CD4-positive, alpha-beta T cell treated with Interleukin-17A for 1 hour (primary cell): ENCODE measurements at regions not wholly inside any gene's neighbourhood (a gene's known extent, or its start where the extent isn't known, plus 50 kb on each side); places are given as distances from the start of the nearest gene placed in this dataset.
"Not testable (repeated sequence)": the region's sequence is repeated elsewhere in the genome, so short reads cannot be mapped to it uniquely, and the experiment has no call there.

Experiments used
- DNase-seq: peaks from one replicate; pipeline ENCODE4 v3.0.0-alpha.2; 2020

- no peak for DNase-seq
Measured at GRCh38 chr14:29982171-29982570, 54.5 kb upstream of the PRKD1 start.

GRCh38 chr14:29982993-29983392 is 55.3 kb upstream of the PRKD1 start:
- DNase-seq = no peak

GRCh38 chr14:29990344-29990857 is 62.8 kb upstream of the PRKD1 start:
- DNase-seq = not testable (repeated sequence)

- no peak for DNase-seq
Measured at GRCh38 chr14:29990993-29991392, 63.3 kb upstream of the PRKD1 start.

GRCh38 chr14:29993143-29993542 is 65.5 kb upstream of the PRKD1 start:
- DNase-seq = no peak

GRCh38 chr14:29999013-29999539 is 71.4 kb upstream of the PRKD1 start:
- DNase-seq = no peak

- no peak for DNase-seq
Measured at GRCh38 chr14:30002859-30003258, 75.2 kb upstream of the PRKD1 start.

GRCh38 chr14:30005114-30005808 is 77.6 kb upstream of the PRKD1 start:
- DNase-seq = no peak

GRCh38 chr14:30006695-30007094 is 79.0 kb upstream of the PRKD1 start:
- DNase-seq = no peak

GRCh38 chr14:30015489-30015888 is 87.8 kb upstream of the PRKD1 start:
- DNase-seq = no peak

- no peak for DNase-seq
Measured at GRCh38 chr14:30016002-30016401, 88.4 kb upstream of the PRKD1 start.

GRCh38 chr14:30017370-30017993 is 89.8 kb upstream of the PRKD1 start:
- no peak for DNase-seq

- DNase-seq = no peak
Measured at GRCh38 chr14:30020271-30020670, 92.6 kb upstream of the PRKD1 start.

GRCh38 chr14:30020687-30021086 is 93.0 kb upstream of the PRKD1 start:
- no peak for DNase-seq

- DNase-seq = not testable (repeated sequence)
Measured at GRCh38 chr14:30023350-30023749, 95.7 kb upstream of the PRKD1 start.

GRCh38 chr14:30034152-30034551 is 106.5 kb upstream of the PRKD1 start:
- no peak for DNase-seq

- DNase-seq = no peak
Measured at GRCh38 chr14:30035361-30035760, 107.7 kb upstream of the PRKD1 start.

GRCh38 chr14:30045720-30046119 is 118.1 kb upstream of the PRKD1 start:
- DNase-seq = no peak

GRCh38 chr14:30053103-30053502 is 125.5 kb upstream of the PRKD1 start:
- no peak for DNase-seq

GRCh38 chr14:30054201-30054600 is 126.6 kb upstream of the PRKD1 start:
- DNase-seq = no peak

GRCh38 chr14:30058401-30058800 is 130.8 kb upstream of the PRKD1 start:
- DNase-seq = no peak

GRCh38 chr14:30063746-30064145 is 136.1 kb upstream of the PRKD1 start:
- no peak for DNase-seq

- DNase-seq = no peak
Measured at GRCh38 chr14:30064454-30064853, 136.8 kb upstream of the PRKD1 start.

- no peak for DNase-seq
Measured at GRCh38 chr14:30069536-30069935, 141.9 kb upstream of the PRKD1 start.
